ENCODE measurements at regions not wholly inside any gene's neighbourhood (a gene's known extent, or its start where the extent isn't known, plus 50 kb on each side); places are given as distances from the start of the nearest gene placed in this dataset.
"Not testable (repeated sequence)": the region's sequence is repeated elsewhere in the genome, so short reads cannot be mapped to it uniquely, and the experiment has no call there.

DNA sequence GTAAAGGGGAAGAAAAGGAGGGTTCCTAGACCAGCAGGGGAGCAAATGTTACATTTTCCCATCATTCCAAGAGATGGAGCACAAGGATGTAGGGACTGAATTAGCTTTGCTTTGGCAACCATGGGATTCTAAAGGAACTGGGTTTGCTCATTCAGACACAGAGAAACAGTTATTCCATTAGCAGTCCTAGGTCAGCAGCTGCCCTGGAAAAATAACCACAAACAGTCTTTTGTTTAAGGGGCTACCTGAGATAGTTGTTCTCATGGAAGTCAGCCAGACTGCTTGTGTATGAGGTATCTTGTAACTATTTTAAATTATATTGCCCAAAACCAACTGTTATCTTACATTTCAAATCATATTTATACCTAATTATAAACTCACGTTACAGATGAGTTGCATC is 58.4 kb upstream of the VCAM1 start:
- Histone ChIP-seq H3K27me3 (ENCODE audit: control insufficient read depth, insufficient read depth, low read length) (no peaks in the 10 kb centered on the region), H3K36me3 (ENCODE audit: control insufficient read depth, insufficient read depth, low read length) (no peaks in the 10 kb centered on the region), H3K9me3 (ENCODE audit: control insufficient read depth, insufficient read depth, low read length) (no peaks in the 10 kb centered on the region), H3K4me1 (ENCODE audit: control insufficient read depth, insufficient read depth, low read length) (peaks cover 1% of the 10 kb centered on the region; the same call in 1 of the 2 replicates), H3K4me3 (ENCODE audit: low read length) (no peak overlapping the region), H3K27ac (ENCODE audit: low read length) (no peak overlapping the region)
- no peak for DNase-seq (ENCODE audit: low read depth, low spot score)
- no CpG with 5 or more reads among the region's 1 CpG for WGBS (ENCODE audit: insufficient coverage, insufficient read length)

DNA sequence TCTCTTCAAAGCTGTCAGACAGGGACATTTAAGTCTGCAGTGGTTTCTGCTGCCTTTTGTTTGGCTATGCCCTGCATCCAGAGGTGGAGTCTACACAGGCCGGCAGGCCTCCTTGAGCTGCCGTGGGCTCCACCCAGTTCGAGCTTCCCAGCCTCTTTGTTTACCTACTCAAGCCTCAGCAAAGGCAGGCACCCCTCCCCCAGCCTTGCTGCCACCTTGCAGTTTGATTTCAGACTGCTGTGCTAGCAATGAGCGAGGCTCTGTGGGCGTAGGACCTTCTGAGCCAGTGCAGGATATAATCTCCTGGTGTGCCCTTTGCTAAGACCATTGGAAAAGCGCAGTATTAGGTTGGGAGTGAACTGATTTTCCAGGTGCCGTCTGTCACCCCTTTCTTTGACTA is 51.0 kb upstream of the VCAM1 start:
- not testable (repeated sequence) for H3K27me3 ChIP-seq (ENCODE audit: control insufficient read depth, insufficient read depth, low read length); H3K27ac ChIP-seq (ENCODE audit: low read length); H3K4me1 ChIP-seq (ENCODE audit: control insufficient read depth, insufficient read depth, low read length); H3K36me3 ChIP-seq (ENCODE audit: control insufficient read depth, insufficient read depth, low read length); DNase-seq (ENCODE audit: low read depth, low spot score); H3K4me3 ChIP-seq (ENCODE audit: low read length); H3K9me3 ChIP-seq (ENCODE audit: control insufficient read depth, insufficient read depth, low read length)
- WGBS (ENCODE audit: insufficient coverage, insufficient read length): no CpG with 5 or more reads among the region's 7 CpGs
